ENCODE measurements at regions not wholly inside any gene's neighbourhood (a gene's known extent, or its start where the extent isn't known, plus 50 kb on each side); places are given as distances from the start of the nearest gene placed in this dataset.

GRCh38 chr17:79304884-79305283 is 230.3 kb downstream of the ENGASE start:
- TF ChIP-seq, protein P1, sequence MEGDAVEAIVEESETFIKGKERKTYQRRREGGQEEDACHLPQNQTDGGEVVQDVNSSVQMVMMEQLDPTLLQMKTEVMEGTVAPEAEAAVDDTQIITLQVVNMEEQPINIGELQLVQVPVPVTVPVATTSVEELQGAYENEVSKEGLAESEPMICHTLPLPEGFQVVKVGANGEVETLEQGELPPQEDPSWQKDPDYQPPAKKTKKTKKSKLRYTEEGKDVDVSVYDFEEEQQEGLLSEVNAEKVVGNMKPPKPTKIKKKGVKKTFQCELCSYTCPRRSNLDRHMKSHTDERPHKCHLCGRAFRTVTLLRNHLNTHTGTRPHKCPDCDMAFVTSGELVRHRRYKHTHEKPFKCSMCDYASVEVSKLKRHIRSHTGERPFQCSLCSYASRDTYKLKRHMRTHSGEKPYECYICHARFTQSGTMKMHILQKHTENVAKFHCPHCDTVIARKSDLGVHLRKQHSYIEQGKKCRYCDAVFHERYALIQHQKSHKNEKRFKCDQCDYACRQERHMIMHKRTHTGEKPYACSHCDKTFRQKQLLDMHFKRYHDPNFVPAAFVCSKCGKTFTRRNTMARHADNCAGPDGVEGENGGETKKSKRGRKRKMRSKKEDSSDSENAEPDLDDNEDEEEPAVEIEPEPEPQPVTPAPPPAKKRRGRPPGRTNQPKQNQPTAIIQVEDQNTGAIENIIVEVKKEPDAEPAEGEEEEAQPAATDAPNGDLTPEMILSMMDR (conservative IDR thresholded peaks at IDR 0.05; ENCODE audit: low read depth, low read length): no peak; the same call in 1 of the 2 replicates
- TF ChIP-seq EZH2phosphoT487 (IDR thresholded peaks at IDR 0.05; ENCODE audit: borderline replicate concordance, low read length): no peak
